Bone marrow (tissue), 2 donors: ENCODE measurements at regions not wholly inside any gene's neighbourhood (a gene's known extent, or its start where the extent isn't known, plus 50 kb on each side); places are given as distances from the start of the nearest gene placed in this dataset.

Source experiments
- DNase-seq, 2 donors: peaks; one replicate each; lab custom pipeline; 2025; lab: John Stamatoyannopoulos, UW

GRCh38 chr9:87086221-87086818 lies 139.0 kb upstream of the GAS1 start:
- DNase-seq = no peak

DNA sequence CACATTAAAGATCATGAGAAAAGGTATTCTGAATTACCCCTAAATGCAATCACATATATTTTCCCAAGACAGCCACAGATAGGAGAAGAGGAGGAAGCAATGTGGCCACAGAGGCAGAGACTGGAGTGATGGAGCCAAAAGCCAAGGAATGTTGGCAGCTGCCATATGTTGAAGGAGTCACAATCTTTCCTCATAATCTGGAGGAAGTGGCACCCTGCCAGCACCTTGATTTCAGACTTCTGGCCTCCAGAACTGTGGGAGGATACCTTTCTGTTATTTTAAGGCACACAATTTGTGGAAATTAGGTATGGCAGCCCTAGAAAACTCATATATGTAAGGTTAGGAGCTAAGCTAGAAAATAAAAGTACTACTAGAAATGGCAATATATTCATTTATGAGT lies 139.9 kb upstream of the GAS1 start:
- no peak for DNase-seq

- DNase-seq = no peak
These were observed 140.9 kb upstream of the GAS1 start for GRCh38 chr9:87088192-87088591.

DNA sequence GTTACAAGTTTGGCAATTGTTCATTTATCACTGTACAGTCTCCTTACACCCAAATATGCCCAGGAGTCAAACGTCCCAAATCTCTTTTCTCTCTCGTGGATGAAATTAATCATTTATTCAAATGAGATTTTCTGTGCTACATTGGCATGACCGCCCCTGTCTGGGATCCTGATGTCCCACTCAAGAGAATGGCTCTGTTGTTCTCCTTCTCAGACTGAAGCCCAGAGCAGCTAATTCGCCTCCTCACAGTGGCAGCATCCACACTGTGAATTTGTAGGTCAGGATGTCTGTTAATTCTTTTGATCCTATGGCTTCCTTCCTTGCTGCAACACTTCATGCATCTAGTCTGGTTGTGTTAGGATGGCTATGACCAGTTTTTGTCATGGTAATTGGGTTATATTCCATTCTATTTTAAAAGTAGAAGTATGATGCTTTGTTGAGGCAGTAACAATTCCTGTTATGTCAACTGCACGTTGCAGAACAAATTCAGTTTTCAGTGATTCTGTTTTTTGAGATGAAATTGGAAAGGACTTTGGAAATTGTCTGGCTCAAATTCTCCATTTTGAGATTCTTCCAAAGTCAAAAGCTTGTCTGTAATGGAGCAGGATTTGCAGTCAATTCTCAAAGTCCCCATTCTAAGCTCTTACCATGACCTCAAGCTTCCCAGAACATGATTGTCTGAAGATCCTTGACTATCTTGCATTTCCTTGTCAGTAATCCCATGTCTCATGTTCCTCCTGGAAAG lies 141.5 kb upstream of the GAS1 start:
- DNase-seq = no peak

DNA sequence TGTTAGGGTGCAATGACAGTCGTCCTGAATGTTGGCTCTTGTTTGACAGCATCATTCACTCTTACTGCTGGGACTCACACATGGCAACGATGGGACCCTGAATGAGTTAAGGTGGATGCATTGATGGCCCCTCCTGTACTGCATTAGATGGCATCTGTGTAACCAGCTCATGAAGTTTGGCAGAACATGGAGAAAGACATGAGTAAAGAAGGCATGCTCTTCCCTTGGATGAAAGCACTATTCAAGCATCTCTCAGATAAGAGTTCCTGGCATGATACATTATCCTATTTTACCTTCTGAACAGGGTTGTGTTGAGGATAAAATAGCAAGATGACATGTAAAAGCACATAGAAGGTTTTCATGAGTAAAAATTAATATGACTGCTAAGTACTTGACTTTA lies 142.2 kb upstream of the GAS1 start:
- no peak for DNase-seq

GRCh38 chr9:87089929-87090328 lies 142.6 kb upstream of the GAS1 start:
- DNase-seq = no peak

- no peak for DNase-seq
These were observed 146.5 kb upstream of the GAS1 start for GRCh38 chr9:87093777-87094176.

- no peak for DNase-seq
These were observed 148.6 kb upstream of the GAS1 start for GRCh38 chr9:87095951-87096350.

DNA sequence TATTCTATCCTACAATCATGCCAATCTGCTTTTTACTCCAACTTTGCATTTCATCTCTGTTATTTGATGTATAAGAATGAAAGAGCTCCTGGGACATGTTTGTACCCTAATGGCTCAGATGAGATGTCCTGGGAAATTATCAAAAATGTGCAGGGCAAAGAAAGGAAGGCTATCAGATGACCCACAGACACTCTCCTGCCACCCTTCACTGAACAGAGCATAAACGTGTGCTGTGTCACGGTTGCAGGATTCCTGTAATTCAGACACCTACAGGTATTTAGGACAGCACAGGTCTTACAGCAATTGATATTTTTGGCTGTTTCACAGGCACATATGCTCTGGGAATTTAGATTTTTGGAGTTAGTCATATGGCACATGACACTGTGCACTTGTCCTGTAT lies 149.2 kb upstream of the GAS1 start:
- no peak for DNase-seq

- no peak for DNase-seq
These were observed 149.9 kb upstream of the GAS1 start for GRCh38 chr9:87097238-87097637.

DNA sequence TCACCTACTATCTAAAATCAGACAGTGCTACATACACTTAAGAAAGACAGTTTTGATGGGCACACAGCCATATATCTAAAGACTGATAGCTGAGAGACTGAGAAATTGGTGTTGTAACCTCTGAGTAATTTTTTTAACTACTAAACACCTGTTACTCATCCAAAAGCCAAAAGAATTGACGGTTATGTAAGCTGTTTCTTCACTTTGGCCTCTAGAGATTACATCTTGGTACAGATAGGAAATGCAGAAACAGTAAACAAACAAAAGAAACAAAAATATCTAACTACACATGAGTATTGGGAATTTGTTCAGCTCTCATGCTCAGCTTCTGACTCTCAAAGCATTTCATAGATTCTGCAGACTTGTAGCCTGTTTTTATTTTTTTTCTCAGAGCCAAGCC lies 152.1 kb upstream of the GAS1 start:
- no peak for DNase-seq

GRCh38 chr9:87100001-87100400 lies 152.7 kb upstream of the GAS1 start:
- no peak for DNase-seq

- DNase-seq = no peak
These were observed 154.8 kb upstream of the GAS1 start for GRCh38 chr9:87102126-87102525.

- no peak for DNase-seq
These were observed 159.8 kb upstream of the GAS1 start for GRCh38 chr9:87107072-87107471.

DNA sequence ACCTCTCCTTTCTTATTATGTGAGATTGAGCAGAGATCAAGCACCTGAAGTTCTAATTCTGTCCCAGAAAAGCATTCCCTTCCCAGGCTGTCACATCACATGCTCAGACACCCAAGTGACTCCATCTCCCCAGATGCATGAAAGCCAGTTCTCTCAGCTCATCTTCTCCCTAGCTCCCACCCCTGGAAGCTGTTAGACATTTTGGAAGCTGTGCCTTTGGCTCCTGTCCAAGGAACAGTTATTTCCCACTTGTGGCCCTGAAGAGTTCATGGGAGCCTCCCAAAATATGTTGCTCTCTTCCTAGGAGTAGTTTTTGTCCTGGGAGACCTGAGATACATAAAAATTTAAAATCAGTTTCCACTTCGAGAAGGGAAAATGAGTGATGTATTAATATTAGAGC lies 161.4 kb upstream of the GAS1 start:
- DNase-seq = no peak

GRCh38 chr9:87109231-87109631 lies 161.9 kb upstream of the GAS1 start:
- no peak for DNase-seq

- no peak for DNase-seq
These were observed 162.5 kb upstream of the GAS1 start for GRCh38 chr9:87109851-87110250.

- DNase-seq = no peak
These were observed 163.7 kb upstream of the GAS1 start for GRCh38 chr9:87111010-87111409.

- no peak for DNase-seq
These were observed 165.3 kb upstream of the GAS1 start for GRCh38 chr9:87112656-87113055.

- no peak for DNase-seq
These were observed 166.6 kb upstream of the GAS1 start for GRCh38 chr9:87113874-87114273.

DNA sequence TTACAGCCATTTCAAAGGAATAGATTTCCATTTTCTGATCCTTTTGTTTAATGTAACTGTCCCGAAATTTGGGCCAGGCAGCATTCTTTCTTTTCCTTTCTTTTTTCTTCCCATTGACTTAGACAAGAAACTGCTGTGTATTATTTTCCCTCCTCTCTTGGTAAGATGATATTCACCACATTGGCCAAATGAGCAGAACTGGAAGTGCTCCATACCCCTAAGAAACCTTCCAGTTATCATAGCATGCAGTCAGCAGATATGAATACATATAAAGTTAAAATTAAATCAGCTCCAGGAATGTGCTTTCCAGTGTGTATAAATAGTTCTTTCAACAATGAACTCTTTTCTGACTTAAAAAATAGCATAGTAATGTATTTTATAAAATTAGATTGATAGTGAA lies 168.5 kb upstream of the GAS1 start:
- no peak for DNase-seq

DNA sequence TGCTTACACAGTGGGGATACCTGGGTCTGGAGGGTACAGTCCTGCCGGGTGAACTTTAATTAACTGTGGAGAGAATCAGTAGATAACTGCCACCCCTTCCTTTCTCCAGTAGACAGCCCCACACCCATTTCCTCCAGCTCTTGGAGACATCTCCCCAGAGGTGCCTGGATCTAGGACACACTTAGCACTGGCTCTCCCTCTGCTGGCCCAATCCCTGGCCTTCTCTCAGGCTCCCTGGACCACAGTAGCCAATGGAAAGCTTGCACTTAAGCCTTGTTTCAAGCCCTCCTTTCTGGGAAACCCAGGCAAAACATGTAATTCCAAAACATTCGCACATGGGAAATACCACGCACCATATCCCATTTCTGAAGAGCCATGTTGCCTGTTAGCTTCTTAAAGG lies 169.2 kb upstream of the GAS1 start:
- DNase-seq = no peak

DNA sequence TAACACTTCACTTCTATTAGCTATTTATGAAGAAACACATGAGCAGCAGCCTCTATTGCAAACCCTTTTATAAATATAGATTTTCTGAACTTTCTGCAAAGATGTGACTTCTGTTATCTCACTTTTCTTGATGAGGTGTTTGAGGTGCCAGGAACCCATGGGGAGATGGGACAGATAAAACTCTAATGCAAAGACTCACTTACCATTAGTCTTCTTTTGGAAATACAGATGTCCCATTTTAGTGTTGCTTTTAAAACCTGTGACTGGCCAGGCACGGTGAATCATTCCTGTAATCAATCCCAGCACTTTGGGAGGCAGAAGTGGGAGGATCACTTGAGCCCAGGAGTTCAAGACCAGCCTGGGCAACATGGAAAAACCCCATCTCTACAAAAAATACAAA lies 171.3 kb upstream of the GAS1 start:
- DNase-seq = no peak

DNA sequence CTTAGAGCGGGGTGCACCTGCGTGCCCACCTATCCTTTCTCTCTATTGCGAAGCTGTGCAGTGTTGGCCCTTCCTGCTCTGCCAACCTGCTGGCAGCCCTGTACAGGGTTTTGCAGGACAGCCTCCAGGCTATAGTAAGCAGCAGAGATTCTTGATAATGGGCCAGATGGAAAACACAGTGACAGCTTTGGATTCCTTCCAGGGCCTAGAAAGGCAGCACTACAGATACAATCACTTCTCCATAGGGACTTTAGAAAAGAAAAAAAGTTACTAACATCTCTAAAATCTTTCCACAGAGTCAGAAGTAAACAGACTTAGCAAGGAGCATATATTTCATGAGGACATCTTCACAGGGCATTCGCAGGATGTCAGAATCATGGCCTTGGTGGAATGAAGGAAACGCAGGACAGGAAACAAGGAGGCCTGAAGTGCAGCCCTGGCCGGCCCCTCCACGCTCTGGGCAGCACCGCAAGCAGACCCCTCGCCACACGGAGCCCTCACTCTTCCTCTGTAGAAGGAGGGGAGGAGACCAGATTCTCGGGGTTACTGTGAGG lies 172.1 kb upstream of the GAS1 start:
- DNase-seq = no peak
